WTC11 (cell line): ENCODE measurements at regions not wholly inside any gene's neighbourhood (a gene's known extent, or its start where the extent isn't known, plus 50 kb on each side); places are given as distances from the start of the nearest gene placed in this dataset.

ENCODE experiments used
- ZNF232 ChIP-seq: sonication (generic); formaldehyde crosslinking; IDR thresholded peaks from 2 replicates; pipeline ENCODE4 v1.8.0; 2022; ENCODE audit warnings: mild to moderate bottlenecking, missing genetic modification reagents
- ZNF423 ChIP-seq: fragments of 250-450 bp; sonication (Bioruptor Pico); IDR thresholded peaks from 2 replicates; pipeline ENCODE4 v2.1.2; 2022; ENCODE audit warnings: mild to moderate bottlenecking, moderate library complexity
- TF ChIP-seq, protein P1 (sequence below): sonication (generic); formaldehyde crosslinking; conservative IDR thresholded peaks from 2 replicates; pipeline ENCODE4 v1.8.1; 2022; ENCODE audit warnings: mild to moderate bottlenecking, missing genetic modification reagents

DNA sequence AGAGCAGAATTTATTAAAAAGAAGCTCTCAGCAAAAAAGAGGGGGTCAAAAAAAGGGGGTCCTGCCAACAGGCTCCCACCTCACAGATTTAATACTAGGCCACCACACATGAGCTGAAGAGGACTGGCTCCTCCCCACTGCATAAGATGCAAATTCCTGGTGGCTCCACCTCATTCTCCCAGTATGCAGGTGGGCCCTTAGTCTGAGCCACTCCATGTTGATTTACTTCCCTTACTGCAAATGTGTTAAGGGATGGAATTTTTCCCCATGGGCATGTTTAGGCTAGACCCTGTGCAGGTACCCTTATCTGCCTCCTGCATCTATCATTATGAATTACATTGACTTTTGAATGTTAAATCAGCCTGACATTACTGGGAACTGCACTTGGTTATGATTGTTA, 82.9 kb downstream of the ISOC1 start:
- TF ChIP-seq ZNF423 (CRISPR knock-in tag) (no peak), ZNF232 (CRISPR knock-in tag) (no peak)
- TF ChIP-seq, protein P1, sequence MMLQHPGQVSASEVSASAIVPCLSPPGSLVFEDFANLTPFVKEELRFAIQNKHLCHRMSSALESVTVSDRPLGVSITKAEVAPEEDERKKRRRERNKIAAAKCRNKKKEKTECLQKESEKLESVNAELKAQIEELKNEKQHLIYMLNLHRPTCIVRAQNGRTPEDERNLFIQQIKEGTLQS (CRISPR knock-in tag), result no peak
